KMS-11 (cell line): ENCODE measurements at regions not wholly inside any gene's neighbourhood (a gene's known extent, or its start where the extent isn't known, plus 50 kb on each side); places are given as distances from the start of the nearest gene placed in this dataset.

ENCODE experiments used
- H2AFZ ChIP-seq: fragments of 200-600 bp; sonication (generic); 2 replicates; pipeline ENCODE4 v1.6.1; 2016; ENCODE audit warnings: antibody characterized with exemption, mixed run types, low read depth
- H3K27ac ChIP-seq: fragments of 200-600 bp; sonication (generic); 2 replicates; pipeline ENCODE4 v1.6.1; 2016; ENCODE audit warnings: mild to moderate bottlenecking, mixed run types
- H3K27me3 ChIP-seq: fragments of 200-600 bp; sonication (generic); 2 replicates; pipeline ENCODE4 v1.6.1; 2017; ENCODE audit warnings: mild to moderate bottlenecking, low read depth, mixed run types, moderate library complexity; ENCODE audit not compliant: insufficient read depth
- H3K36me3 ChIP-seq: fragments of 200-600 bp; sonication (generic); 2 replicates; pipeline ENCODE4 v1.6.1; 2017; ENCODE audit warnings: mild to moderate bottlenecking, mixed run types; ENCODE audit not compliant: insufficient read depth
- H3K4me1 ChIP-seq: fragments of 200-600 bp; sonication (generic); 2 replicates; pipeline ENCODE4 v1.6.1; 2016; ENCODE audit warnings: mild to moderate bottlenecking, low read depth, mixed run types; ENCODE audit not compliant: poor library complexity, severe bottlenecking
- H3K4me2 ChIP-seq: fragments of 200-600 bp; sonication (generic); 2 replicates; pipeline ENCODE4 v1.7.0; 2016; ENCODE audit warnings: mild to moderate bottlenecking, mixed run types
- H3K4me3 ChIP-seq: fragments of 200-600 bp; sonication (generic); IDR thresholded peaks from 2 replicates; pipeline ENCODE4 v1.6.1; 2017; ENCODE audit warnings: low read depth, low read length, mixed read lengths; ENCODE audit not compliant: insufficient read depth
- H3K79me2 ChIP-seq: fragments of 200-600 bp; sonication (generic); 2 replicates; pipeline ENCODE4 v1.6.1; 2016; ENCODE audit warnings: low read depth, mixed run types; ENCODE audit not compliant: insufficient read depth
- H3K9ac ChIP-seq: fragments of 200-600 bp; sonication (generic); 2 replicates; pipeline ENCODE4 v1.6.1; 2016; ENCODE audit warnings: mild to moderate bottlenecking, mixed run types
- H4K20me1 ChIP-seq: fragments of 200-600 bp; sonication (generic); 2 replicates; pipeline ENCODE4 v1.6.1; 2016; ENCODE audit warnings: mild to moderate bottlenecking, mixed run types; ENCODE audit not compliant: insufficient read depth
- TF ChIP-seq, protein P1 (sequence below): fragments of 200-600 bp; sonication (generic); conservative IDR thresholded peaks from 2 replicates; pipeline ENCODE4 v1.6.1; 2017; ENCODE audit warnings: low read depth, mild to moderate bottlenecking, antibody characterized with exemption, low read length, moderate library complexity, mixed read lengths

DNA sequence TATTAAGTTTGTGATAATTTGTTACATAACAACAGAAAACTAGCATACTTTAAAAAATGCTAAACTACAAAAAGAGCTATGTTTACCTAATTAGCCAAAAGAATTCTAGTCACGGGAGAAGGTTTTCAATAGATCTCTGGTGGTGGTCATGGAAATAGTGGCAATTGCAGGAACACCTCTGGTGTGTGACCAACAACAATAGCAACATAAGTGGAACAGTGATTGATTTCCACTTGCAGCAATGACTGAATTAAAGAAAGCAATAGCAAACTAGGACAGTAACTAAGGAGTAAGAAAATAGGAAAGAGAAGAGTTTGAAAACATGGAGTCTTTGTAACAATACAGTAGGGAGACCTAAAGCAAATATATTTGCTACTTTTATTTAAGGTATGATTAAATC is 171.3 kb upstream of the ADGRL4 start:
- H4K20me1 ChIP-seq, result no peaks in the 10 kb centered on the region
- no peaks in the 10 kb centered on the region for H3K36me3 ChIP-seq
- H3K9ac ChIP-seq, result no peak overlapping the region
- H3K4me3 ChIP-seq, result no peak overlapping the region
- H3K79me2 ChIP-seq, result no peaks in the 10 kb centered on the region
- no peaks in the 10 kb centered on the region for H3K27me3 ChIP-seq
- no peaks in the 10 kb centered on the region for H3K4me1 ChIP-seq
- H2AFZ ChIP-seq, result no peak overlapping the region
- H3K4me2 ChIP-seq, result no peak overlapping the region
- no peak overlapping the region for H3K27ac ChIP-seq
- TF ChIP-seq, protein P1, sequence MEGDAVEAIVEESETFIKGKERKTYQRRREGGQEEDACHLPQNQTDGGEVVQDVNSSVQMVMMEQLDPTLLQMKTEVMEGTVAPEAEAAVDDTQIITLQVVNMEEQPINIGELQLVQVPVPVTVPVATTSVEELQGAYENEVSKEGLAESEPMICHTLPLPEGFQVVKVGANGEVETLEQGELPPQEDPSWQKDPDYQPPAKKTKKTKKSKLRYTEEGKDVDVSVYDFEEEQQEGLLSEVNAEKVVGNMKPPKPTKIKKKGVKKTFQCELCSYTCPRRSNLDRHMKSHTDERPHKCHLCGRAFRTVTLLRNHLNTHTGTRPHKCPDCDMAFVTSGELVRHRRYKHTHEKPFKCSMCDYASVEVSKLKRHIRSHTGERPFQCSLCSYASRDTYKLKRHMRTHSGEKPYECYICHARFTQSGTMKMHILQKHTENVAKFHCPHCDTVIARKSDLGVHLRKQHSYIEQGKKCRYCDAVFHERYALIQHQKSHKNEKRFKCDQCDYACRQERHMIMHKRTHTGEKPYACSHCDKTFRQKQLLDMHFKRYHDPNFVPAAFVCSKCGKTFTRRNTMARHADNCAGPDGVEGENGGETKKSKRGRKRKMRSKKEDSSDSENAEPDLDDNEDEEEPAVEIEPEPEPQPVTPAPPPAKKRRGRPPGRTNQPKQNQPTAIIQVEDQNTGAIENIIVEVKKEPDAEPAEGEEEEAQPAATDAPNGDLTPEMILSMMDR, result no peak

DNA sequence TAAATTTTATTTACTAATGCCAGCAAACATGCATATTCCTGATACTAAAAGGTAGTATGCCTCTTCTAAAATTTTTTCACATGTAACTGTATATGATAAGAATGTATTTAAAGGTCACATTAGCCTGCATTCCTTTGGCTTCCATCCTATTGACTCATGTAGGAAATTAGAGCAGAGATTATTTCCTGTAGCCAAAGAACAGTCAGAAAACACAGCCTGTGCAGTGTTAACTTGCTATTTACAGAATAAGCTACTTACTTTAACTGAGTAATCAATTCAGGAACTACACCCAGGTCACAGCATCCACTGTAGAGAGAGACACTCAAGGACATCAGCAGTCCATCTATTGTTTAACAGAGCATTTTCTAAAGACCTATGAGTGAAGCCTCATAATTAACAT is 154.5 kb upstream of the ADGRL4 start:
- no peaks in the 10 kb centered on the region for H3K79me2 ChIP-seq
- no peak overlapping the region for H3K4me3 ChIP-seq
- no peak overlapping the region for H3K4me2 ChIP-seq
- TF ChIP-seq, protein P1, result no peak
- H4K20me1 ChIP-seq, result no peaks in the 10 kb centered on the region
- no peaks in the 10 kb centered on the region for H3K36me3 ChIP-seq
- H3K27ac ChIP-seq, result no peak overlapping the region
- H2AFZ ChIP-seq, result no peak overlapping the region
- H3K9ac ChIP-seq, result no peak overlapping the region
- H3K27me3 ChIP-seq, result no peaks in the 10 kb centered on the region
- no peaks in the 10 kb centered on the region for H3K4me1 ChIP-seq

DNA sequence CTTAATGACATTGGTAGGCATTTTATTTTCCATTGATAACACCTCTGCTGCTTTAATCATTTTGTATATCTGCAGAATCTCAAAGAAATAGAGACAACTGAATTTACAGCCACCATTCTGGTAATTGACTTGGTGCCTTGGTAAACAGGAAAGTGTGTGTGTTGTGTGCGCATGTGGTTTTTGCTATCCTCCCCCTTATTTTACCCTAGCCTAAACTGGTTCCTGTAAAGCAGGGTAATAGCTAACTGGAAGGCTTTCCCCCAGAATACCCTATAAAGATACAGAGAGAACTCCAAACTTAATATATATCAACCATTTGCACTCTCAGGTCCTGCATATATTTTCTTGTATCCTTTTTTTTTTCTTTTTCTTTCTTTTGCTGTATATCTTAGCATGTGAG is 149.5 kb upstream of the ADGRL4 start:
- Histone ChIP-seq H3K27ac (no peak overlapping the region), H3K36me3 (no peaks in the 10 kb centered on the region), H2AFZ (no peak overlapping the region), H3K79me2 (no peaks in the 10 kb centered on the region), H3K4me2 (no peak overlapping the region), H3K4me1 (no peaks in the 10 kb centered on the region), H3K4me3 (no peak overlapping the region), H3K9ac (no peak overlapping the region), H3K27me3 (no peaks in the 10 kb centered on the region), H4K20me1 (no peaks in the 10 kb centered on the region)
- TF ChIP-seq, protein P1, result no peak

DNA sequence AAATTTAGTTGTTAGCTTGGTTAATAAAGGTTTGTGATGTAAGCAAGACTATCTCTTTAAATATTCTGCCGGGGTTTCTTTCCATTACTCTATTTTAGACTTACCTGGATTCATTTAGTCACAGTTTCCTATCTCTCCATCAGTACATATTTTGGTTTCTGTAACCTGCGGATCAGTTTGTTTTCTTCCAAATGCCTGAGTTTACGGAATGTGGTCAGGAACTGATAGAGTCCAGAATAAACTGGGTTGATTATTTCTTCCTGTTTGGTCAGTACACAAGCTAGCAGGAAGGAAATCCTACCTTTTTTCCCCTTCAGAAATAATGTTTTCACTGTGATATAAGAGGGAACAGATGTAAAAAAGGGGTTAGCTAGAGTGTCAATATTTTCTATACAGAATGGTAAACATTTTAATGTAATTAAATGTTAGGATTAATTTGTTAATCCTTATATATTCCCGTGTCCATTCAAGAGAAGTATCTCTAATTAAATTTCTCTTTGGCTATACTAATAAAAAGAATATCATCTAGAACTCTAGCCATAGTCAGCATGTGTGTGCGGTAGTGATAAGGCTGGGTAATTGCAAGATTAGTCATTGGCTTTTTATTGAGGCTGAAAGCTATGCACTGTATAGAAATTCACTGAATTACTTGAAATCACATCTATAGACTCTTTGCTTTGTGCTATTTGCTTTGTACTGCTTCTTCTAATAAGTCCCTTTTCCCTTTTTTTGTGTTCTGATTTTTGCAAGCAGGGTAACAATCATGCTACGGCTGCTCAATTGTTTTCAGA is 144.7 kb upstream of the ADGRL4 start:
- TF ChIP-seq, protein P1, result no peak
- no peak overlapping the region for H2AFZ ChIP-seq
- H3K9ac ChIP-seq, result no peak overlapping the region
- H3K27me3 ChIP-seq, result no peaks in the 10 kb centered on the region
- H4K20me1 ChIP-seq, result no peaks in the 10 kb centered on the region
- no peaks in the 10 kb centered on the region for H3K79me2 ChIP-seq
- no peaks in the 10 kb centered on the region for H3K4me1 ChIP-seq
- no peak overlapping the region for H3K4me3 ChIP-seq
- no peaks in the 10 kb centered on the region for H3K36me3 ChIP-seq
- no peak overlapping the region for H3K27ac ChIP-seq
- no peak overlapping the region for H3K4me2 ChIP-seq
